GM20431 (cell line): ENCODE measurements at regions not wholly inside any gene's neighbourhood (a gene's known extent, or its start where the extent isn't known, plus 50 kb on each side); places are given as distances from the start of the nearest gene placed in this dataset.

ENCODE experiments used
- in situ Hi-C: fragments of 300-500 bp; cut with MseI, MboI; formaldehyde crosslinking; loops from one replicate; pipeline ENCODE4 v1.15.0; 2020; ENCODE audit warnings: low sequenced_read_pairs; ENCODE audit not compliant: unreplicated experiment

GRCh38 chr5:87997662-87998061 is 271.0 kb downstream of the TMEM161B start:
- in situ Hi-C loops = no loop called here

DNA sequence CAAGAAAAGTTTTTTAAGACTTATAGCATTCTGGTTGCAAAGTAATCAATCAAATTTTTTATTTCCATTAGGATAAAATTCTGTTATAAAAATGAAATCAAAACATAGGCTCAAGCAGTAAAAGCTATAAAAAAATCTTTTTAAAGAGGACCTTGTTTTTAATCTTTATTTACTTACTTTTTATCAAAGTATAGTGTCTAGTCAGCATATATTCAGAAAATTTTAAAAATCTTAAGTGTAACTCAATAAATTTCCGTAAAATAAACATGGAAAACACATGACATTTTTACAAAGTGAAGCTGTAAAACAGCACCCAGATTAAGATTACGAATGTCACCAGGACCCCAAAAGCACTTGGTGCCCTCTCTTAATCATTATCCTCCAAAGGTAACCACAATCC is 302.4 kb downstream of the TMEM161B start:
- in situ Hi-C loops = no loop called here

DNA sequence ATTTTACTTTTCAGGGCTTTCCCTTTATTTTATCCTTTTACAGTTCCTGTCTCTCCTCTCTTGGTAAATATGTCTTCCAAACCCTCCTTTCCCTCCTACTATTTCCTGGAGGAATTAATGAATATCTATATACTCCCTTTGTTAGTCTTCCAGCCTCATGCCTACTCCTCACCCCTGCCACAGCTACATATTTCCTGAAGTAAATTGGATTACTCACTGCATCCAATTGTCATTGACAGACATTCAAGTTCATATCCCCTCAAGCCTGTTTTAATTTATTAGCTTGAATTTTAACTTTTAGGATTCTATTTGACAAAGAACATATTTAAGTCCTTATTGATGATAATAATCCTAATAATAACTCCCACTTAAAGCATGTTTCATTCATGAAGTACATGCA is 314.5 kb downstream of the TMEM161B start:
- in situ Hi-C loops = no loop called here

DNA sequence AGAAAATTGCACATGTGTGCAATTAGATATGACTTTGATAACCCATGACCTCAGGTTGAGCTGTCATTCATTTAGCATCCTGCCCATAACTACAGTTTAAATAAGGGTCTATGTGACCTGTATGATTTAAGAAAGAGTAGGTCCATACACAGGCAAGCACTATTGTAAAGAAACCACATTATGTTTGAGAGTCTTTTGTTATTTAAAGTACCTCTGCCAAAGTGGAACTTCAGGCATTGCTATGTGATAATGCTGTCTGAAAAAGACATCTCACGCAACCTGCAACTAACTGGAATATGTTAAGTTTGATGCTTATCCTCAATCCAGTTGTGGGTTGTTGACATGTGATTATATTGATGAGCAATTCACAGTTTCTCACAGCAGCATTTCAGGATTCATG is 317.0 kb downstream of the TMEM161B start:
- in situ Hi-C loops = no loop called here

DNA sequence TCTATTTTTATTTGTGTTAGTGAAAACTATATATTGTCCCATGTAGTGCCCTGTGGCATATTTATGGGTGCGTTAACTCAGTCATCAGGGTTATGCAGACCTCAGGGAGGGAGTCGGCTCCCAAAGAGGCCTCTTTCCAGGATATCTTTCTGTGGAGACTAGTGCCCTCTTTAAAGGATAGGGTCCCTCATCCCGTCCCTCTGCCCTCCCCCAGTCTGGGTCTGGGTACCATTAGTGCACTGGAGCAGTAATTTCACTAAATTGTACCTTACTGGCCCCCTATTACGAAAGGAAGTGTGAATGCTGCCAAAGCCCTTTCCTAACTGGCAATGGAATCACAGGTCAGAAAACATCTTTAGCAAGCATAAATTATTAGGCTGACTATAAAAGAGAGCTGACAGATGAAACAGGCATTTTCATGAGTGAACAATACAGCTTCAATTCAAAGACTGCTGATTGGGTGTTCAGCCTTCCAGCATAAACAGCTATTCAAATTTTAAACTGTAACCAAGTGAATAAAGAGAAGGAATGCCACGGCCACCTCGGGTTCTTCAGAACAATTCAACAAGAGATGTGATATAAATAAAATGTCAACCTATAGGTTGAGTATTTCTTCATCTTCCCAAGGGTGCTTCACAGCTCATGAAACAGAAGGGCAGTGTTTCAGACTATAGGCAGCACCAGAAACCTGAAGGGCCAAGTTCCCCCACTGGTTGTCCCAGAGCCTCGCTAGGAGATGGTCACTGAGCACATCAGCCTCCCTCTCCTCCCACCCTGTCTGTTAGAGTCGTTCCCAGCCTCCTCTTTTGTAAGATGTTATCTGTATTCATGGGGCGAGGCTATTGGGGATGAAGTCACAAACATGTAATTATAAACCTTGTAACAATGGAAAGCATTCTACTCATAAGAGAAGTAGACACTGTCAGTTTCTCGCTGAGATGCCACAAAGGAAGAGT is 318.7 kb downstream of the TMEM161B start:
- in situ Hi-C loops = no loop called here

DNA sequence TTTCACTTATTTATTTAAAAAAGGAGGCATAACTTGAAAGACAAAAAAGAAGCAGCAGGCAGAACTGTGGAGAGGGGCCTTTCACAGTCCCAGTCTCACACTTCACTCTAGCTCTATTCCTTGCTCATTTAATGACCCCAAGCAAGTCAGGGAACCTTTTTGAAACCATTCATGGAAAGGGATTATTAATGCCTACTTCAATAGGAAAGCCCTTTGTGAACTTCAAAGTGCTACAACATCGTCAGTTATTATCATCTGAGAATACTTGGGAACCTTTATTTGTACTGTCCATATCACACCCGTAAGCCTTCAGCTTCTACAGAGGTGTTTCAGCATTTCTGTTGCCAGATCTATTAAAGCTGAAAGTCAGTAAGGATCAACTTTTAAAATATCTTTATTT is 320.2 kb downstream of the TMEM161B start:
- in situ Hi-C loops = no loop called here

- in situ Hi-C loops = no loop called here
These were observed 322.4 kb downstream of the TMEM161B start for GRCh38 chr5:87946271-87946670.

DNA sequence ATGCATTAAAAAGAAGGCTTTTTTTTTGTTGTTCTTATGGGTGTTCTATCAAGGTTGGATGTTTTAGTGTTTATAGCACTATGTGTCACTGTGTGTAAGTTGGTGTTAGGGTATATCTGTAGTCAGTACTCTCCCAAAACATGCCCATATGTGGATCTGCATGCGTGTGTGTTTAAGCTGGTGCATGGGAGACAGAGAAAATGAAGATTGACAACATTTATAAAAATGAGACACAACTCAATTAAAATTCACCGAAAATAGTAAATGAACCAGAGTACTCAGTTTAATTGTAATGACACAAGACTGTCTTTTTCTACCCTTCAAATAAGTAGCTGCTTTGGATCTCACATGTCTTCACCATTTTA is 323.4 kb downstream of the TMEM161B start:
- in situ Hi-C loops = no loop called here

DNA sequence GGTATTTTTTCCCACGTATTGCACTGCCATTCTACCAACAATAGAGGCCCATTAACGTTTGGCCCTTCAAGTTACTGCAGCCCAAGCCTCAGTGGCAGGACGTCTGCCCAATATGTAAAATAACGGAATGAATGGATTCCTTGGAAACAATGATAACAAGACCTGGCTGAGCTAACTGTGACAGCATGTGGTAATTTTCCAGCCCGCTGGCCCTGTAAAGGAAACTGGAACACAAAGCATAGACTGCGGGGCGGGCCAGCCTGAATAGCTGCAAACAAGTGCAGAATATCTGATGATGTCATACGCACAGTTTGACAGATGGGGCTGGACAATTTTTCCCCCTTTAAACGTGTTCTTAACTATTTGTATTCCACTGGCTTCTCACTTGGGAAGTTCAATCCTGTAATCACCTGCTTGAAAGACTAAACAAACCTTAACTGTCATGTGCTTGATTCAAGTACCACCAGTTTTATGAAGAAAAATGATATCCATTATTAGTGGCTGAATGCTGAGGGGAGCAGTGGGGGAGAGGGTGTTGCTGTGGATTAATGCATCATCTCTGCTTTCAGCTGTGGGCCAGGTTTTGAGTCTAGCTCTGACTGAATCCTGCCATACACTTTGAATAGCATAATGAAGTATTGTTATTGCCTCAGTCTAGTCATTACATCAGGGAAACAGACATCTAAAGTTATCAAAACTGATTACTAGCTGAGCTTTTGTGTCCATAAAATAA is 323.9 kb downstream of the TMEM161B start:
- in situ Hi-C loops = no loop called here

- in situ Hi-C loops = no loop called here
These were observed 327.9 kb downstream of the TMEM161B start for GRCh38 chr5:87940775-87941174.

GRCh38 chr5:87936667-87937066 is 332.0 kb downstream of the TMEM161B start:
- in situ Hi-C loops = no loop called here

- in situ Hi-C loops = no loop called here
These were observed 344.2 kb downstream of the TMEM161B start for GRCh38 chr5:87924436-87924835.

- in situ Hi-C loops = no loop called here
These were observed 352.3 kb downstream of the TMEM161B start for GRCh38 chr5:87916320-87916719.

DNA sequence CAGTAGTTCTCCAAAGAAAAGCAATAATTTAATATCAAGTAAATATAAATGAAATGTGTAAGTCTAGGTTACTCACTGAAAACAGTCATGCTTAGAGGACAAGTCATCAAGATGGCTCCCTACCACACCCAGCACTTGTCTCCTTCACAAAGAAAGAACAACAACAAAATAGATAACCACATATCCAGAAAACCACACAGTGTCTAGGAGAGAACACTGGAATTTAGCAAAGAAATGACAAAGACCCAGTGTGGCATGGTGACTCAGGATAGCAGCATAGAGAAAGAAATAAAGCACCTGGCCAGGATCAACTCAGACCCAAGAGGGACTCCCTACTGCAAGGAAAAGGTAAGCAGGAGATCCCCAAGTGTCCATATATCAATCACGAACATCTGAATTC is 356.2 kb downstream of the TMEM161B start:
- in situ Hi-C loops = no loop called here

DNA sequence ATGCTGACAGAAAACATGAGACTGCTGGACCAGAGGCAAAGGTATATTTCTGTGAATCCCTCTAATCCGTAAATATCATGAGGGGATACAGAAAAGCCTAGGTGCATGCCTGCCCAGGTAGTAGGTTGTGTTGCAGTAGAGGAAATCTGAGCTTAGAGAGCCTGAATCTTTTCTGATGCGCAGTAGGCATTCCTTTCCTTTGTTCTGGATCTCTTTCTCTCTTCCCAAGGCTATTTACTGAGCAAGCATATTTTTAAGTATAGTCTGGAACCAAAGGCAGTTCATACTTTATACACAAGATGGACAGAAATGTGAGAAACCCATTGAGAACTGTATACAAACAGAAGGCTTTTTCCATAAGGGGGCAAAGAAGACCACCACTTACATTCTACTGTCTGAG is 359.3 kb downstream of the TMEM161B start:
- in situ Hi-C loops = no loop called here

DNA sequence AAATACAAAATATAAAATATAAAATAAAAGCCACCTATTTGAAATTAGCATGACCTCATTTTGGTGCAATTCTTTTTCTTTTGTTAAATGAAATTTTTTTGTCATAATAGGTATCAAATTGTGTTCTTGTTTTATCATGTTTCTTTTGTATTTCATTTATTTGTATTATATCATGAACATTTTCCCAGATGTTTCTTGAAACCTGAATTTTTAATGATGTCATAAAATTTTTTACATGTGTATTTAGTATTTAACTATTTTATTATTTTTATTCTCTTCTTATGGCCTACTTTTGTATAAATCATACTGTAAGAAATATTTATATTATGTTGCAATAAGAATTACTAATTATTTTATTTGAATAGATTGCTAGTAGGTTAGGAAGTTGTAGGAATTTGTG is 361.7 kb downstream of the TMEM161B start:
- in situ Hi-C loops = no loop called here

GRCh38 chr5:87900419-87900818 is 368.2 kb downstream of the TMEM161B start:
- in situ Hi-C loops = no loop called here

- in situ Hi-C loops = no loop called here
These were observed 368.9 kb downstream of the TMEM161B start for GRCh38 chr5:87899721-87900131.

DNA sequence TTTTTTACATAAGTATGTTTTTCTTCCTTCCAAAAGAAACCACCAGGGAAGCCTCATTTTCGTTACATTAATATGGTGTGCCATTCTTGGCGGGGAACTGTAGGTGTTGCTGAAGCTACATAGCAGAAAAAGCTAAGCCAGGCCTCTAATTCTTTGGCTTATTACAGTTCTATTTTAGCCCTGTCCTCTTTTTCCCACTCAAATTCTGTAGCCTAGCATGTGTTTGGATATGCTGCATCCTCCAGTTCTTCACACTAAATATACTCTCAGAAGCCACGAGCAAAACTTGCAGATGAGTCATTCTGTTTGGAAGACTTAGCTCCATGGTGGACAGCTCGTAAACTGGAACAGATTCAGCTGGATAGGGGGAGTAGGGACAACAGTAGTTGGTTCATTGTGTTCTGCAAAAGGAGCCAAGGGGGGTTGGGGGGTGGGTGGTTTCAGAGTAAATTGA is 369.4 kb downstream of the TMEM161B start:
- in situ Hi-C loops = no loop called here

- in situ Hi-C loops = no loop called here
These were observed 370.1 kb downstream of the TMEM161B start for GRCh38 chr5:87898574-87898973.

DNA sequence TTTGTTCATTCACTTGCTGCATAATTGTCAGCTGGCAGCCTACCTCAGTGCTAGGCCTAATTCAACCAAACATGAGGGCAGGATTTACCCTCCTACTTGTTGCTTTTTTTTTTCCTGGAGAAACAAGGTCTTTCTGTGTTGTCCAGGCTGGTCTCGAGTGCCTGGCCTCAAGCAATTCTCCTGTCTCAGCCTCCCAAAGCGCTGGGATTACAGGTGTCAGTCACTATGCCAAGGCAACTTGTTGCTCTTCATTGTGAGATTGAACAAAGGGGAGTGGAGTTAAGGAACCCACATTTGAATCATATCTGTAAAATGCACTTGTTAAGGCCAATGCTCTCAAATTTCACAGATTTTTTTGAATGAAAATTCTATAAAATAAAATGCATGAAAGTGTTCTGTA is 380.5 kb downstream of the TMEM161B start:
- in situ Hi-C loops = no loop called here
